GM12875 (cell line): ENCODE measurements at regions not wholly inside any gene's neighbourhood (a gene's known extent, or its start where the extent isn't known, plus 50 kb on each side); places are given as distances from the start of the nearest gene placed in this dataset.

Experiments used
- H3K4me3 ChIP-seq: one replicate; pipeline ENCODE4 v1.5.1; 2011; ENCODE audit warnings: low read depth, low read length, control low read depth
- CTCF ChIP-seq: IDR thresholded peaks from 2 replicates; pipeline ENCODE4 v1.5.1; 2011; ENCODE audit warnings: low read depth, mild to moderate bottlenecking, control low read depth, inconsistent platforms, low read length, moderate library complexity, borderline replicate concordance; ENCODE audit not compliant: insufficient read depth

- H3K4me3 ChIP-seq: no peak overlapping the region
- no peak for TF ChIP-seq CTCF
Observed at GRCh38 chr16:6958184-6958583, 374.5 kb upstream of the RBFOX1 start.

GRCh38 chr16:6957681-6958080 lies 375.0 kb upstream of the RBFOX1 start:
- H3K4me3 ChIP-seq: no peak overlapping the region
- TF ChIP-seq CTCF: no peak

GRCh38 chr16:6956511-6956910 lies 376.1 kb upstream of the RBFOX1 start:
- no peak overlapping the region for H3K4me3 ChIP-seq
- TF ChIP-seq CTCF: no peak

- H3K4me3 ChIP-seq: no peak overlapping the region
- TF ChIP-seq CTCF: no peak
Observed at GRCh38 chr16:6955303-6955702, 377.3 kb upstream of the RBFOX1 start.

- TF ChIP-seq CTCF: no peak
- H3K4me3 ChIP-seq: no peak overlapping the region
Observed at GRCh38 chr16:6949240-6949639, 383.4 kb upstream of the RBFOX1 start.

GRCh38 chr16:6947291-6947690 lies 385.4 kb upstream of the RBFOX1 start:
- H3K4me3 ChIP-seq: no peak overlapping the region
- TF ChIP-seq CTCF: no peak

- no peak overlapping the region for H3K4me3 ChIP-seq
- no peak for TF ChIP-seq CTCF
Observed at GRCh38 chr16:6946802-6947201, 385.8 kb upstream of the RBFOX1 start.
